GM18507 (cell line): ENCODE measurements at regions not wholly inside any gene's neighbourhood (a gene's known extent, or its start where the extent isn't known, plus 50 kb on each side); places are given as distances from the start of the nearest gene placed in this dataset.

Experiments
- DNase-seq: peaks from one replicate; pipeline ENCODE4 v3.0.0; 2011; ENCODE audit warnings: low read depth; ENCODE audit not compliant: insufficient read length; ENCODE audit errors: extremely low spot score
- FAIRE-seq: peaks from 2 replicates; lab custom pipeline; 2011; peaks lifted over from hg19 to GRCh38; lab: Jason Lieb, UNC

DNA sequence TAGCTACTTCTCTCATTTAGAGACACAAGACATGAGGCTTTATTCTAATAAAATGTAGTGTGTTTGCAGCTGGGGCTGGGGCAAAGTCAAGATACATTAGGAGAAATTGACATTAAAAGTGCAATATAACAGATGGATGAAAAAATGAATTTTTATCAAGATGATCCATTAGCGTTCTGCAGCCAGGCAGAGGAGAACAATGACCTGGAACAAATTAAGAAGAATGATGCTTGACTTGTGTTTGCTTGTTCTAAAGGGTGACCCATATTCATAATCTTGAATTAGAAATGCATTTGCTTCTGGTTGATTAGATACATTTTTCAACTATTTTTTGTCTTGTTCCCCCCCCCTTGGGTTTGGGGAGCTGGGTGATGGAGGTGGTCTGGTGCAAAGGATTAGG, 439.5 kb upstream of the BOD1L1 start:
- no peak for DNase-seq
- no peak for FAIRE-seq

DNA sequence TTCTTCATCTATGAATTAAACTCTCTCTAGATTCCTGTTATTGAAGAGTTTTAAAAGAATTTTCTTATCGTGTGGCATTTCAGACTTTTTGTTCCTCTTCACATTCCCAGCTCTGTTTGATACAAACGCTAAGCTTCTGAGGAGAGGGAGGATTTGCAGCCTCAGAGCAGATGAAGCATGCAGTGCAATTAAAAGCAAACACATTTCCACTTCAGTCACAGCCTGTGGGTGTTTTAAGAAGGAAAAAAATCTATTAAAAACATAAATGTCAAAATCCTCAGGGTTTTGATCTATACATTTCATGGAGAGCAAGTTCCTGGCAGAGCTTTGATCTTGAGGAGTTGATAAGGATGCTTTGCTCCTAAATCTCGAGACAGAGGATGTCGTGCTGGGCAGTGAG, 442.4 kb upstream of the BOD1L1 start:
- FAIRE-seq (no peak), DNase-seq (no peak)

DNA sequence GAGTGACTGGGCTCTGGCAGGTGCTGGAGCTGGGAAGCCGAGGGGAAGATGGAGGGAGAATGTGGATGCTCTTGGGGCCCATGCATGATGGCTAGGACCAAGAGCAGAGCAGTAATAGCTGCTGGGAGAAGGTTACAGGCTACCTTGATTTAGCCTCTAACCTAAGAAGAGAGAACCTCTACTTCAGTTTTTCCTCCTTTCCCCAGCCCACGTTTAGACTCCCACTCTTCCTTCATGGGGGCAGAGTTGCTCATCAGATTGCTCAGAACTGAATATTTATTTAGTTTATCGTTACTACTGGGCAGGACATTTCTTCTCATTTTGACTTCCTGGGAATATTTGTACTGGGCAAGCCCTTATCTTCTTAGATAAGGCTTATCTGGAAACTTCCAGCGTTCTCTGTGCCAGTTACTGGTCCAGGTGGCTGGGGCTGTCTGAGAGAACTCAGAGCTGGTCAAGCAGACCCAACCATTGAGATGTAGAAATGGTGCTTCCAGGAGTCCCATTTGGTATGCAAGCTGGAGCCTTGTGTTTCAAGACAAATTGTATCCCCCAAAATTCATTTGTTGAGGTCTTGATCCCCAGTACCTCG, 442.9 kb upstream of the BOD1L1 start:
- FAIRE-seq (no peak), DNase-seq (no peak)

DNA sequence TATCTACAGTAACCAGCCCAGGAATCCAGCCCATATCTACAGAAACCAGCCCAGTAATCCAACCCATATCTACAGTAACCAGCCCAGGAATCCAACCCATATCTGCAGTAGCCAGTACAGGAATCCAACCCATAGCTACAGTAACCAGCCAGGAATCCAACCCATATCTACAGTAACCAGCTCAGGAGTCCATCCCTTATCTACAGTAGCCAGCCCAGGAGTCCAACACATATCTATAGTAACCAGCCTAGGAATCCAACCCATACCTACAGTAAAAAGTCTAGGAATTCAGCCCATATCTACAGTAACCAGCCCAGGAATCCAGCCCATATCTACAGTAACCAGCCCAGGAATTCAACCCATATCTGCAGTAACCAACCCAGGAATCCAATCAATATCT, 445.0 kb upstream of the BOD1L1 start:
- no peak for FAIRE-seq

DNA sequence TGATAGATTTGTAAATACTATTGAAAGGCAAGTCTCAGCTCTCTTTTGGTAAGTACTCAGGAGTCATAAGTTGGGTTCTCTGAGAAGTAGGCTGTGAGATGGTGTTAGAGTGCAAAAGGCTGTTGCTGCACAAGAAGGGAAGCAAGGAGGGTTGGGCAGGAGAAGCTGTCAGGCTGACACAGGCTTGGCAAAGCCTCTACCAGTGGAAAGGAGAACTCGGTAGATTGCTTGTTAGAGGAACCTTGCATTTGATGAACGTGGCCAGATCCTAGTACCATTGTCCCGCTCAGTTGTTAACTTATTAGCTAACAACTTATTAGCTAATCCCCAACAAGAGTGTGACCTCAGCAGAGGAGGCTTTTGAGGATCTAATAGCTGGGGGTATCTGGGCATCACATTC, 449.3 kb upstream of the BOD1L1 start:
- DNase-seq (no peak), FAIRE-seq (no peak)

More for the DNA sequence above, 445.0 kb upstream of the BOD1L1 start:
- DNase-seq = no peak

DNA sequence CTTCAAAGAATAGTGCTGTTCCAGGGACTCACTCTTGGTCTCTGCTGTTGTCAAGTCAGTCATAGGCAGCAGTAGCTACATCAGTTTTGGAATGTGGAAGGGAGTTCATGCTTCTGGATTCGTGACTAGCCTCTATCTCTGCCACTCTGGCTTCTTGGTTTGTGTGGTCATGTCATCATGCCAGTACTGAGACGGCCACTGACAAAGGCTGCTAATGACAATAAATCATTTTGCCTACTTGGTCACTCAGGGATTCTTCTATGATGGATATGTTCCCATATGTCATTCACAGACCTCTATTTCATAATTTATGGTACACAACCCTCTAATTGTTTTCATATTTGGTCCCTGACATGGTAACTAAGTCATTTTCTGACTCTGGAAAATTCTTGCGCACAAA, 450.8 kb upstream of the BOD1L1 start:
- FAIRE-seq = no peak
- no peak for DNase-seq

DNA sequence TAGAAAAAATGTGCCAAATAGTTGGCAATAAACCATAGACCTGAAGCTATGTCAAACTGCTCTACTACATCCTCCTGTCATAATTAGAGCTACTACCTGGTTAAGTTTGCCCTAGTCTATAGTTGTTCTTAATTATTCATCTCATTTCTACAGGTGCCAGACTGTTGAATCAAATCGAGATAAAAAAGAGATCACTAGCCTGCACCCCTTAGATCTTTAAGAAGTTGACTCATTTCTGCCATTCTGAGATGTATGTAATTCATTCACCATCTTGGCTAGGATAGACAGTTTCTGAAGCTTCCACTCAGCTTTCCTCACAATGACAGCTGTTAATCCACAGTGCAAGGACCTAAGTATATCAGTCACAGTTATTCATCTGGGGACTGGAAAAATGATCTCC, 452.1 kb upstream of the BOD1L1 start:
- FAIRE-seq (no peak), DNase-seq (no peak)

DNA sequence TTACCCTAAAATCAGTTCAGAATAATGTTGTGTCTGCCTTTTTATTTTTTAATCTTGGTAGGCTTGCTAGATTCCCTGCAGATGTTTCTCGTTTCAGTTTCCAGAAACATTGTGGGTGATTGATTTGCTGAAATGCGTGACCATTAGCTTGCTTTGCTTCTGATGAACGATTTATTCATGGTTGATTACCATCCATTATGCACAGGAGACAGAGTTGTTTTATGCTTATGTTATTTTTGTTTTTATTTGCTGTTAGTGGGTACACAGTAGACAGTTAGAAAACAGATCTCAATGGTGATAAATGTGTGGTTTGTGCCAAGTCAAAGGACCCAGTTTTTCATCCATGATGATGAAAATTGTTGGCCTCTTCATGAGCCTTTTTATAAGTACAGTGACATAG, 455.6 kb upstream of the BOD1L1 start:
- no peak for DNase-seq
- FAIRE-seq = no peak

DNA sequence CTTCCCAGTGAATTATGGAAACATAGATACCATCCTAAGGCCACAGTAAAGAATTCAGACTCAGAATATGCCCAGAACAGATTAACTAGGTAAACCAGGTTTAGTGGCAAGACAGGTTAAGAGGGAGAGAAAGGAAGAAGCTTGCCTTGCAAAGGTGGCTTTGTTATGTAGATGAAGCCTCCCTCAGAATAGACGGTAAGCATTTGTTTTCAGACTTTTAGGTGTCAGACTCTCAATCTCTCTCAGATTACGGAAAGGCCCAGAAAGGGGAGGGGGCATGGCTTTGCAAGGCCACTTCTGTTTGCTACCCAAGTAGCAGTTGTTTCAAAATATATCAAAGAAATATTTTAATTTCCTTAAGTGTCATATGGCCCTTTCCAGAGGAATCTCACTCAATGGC, 457.1 kb upstream of the BOD1L1 start:
- FAIRE-seq = no peak
- no peak for DNase-seq

DNA sequence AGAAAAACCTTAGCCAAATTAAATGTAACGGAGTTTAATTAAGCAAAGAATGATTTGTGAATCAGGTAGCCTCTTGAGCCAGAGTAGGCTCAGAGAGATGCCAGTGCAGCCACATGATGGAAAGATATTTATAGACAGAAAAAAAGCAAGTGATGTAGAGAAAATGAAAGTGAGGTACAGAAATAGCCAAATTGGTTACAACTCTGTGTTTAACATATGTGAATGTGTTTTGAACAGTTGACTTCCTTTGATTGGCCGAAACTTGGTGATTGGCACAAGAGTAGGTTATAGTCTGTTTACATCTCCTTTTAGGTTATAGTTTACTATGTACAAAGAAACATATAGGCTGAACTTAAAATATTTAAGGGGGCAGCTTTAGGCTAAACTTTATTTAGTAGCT, 459.9 kb upstream of the BOD1L1 start:
- FAIRE-seq (no peak), DNase-seq (no peak)

DNA sequence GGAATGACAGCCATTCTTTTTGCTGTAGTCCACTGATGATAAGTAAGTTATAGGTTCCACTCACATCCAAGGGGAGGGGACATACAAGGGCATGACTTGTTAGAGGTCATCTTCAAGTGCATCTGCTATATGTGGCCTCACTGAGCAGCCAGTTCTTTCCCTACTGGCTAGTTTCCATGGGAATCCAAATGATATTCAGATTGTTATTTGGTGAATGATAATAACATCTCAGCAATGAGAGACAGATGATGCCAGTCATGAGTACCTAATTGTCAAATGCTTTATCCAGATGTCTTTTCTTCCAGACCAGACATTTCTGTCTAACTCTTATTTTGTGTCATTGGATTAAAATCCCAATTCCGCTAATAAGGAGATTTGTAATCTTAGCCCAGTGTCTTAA, 460.4 kb upstream of the BOD1L1 start:
- DNase-seq (no peak), FAIRE-seq (no peak)

DNA sequence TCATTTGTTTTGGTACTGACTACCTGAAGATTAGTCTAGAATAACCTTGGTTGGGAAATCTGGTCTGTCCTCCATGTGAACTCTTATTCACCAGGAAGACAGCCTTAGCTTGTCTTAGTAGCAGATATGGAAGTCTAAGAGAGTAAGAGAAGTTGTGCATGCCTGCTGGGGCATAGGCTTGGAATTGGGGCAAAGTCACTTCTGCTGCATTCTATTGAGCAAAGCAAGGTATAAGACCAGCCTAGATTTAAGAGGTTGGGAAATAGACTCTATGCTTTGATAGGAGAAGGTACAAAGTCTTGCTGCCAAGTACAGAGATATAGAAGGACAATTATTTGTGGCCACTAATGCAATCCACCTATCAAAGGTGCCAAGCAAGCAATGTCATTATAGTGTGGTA, 464.0 kb upstream of the BOD1L1 start:
- FAIRE-seq (no peak), DNase-seq (no peak)

DNA sequence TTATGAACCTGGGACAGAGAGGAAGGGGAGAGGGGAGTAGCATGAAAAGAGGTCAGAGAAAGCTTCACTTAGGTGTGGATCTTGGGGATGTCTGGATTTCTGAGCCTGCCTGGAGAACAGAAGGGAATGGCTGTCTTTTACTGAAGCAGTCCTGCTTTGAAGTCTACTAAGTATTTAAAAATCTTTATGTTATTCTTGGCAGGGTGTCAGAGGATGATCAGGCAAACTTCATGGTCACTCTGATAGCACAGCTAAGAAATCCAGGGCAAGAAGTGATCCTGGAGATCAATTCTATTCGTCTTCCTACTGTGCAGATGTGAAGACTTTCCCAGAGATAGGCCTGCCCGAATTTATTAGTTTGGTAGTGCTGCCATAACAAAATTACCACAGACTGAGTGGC, 464.4 kb upstream of the BOD1L1 start:
- DNase-seq (no peak), FAIRE-seq (no peak)

DNA sequence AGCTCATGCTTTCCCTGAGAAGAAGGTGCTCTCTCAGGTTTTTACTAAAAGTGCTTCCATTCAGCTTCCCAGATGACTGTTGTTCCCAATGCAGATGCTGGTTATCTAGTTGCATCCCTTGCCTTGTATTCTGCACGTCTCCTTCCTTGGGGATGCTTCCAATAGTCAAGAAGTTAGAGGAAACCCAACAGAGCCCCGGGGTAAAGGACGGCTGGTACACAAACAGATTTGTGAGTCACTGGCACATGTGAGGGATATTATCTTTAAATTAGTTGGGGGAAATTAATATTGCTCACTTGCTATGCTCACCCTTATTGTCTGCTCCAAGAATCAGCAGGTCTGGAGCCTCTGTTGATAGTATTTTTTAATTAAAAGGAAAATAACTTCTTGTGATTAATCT, 465.2 kb upstream of the BOD1L1 start:
- FAIRE-seq (no peak), DNase-seq (no peak)

DNA sequence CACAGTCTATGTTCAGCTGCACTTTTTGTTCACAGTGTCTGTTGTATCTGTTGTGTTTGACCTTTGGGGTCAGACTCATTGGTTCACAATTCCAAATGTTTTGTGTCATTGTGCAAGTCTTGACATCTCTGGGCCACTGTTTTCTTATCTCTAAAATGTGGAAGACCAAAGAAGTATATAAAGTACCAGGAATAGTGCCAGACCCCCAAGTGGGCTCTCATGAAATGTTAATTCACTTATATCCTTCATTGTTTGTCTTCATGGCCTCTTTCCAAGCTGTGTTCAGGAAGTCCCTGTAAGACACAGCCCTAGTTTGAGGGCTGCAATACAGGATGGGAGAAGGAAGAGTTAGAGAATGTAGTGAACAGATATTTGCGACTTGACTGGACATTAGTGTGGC, 468.3 kb upstream of the BOD1L1 start:
- no peak for DNase-seq
- FAIRE-seq = no peak

DNA sequence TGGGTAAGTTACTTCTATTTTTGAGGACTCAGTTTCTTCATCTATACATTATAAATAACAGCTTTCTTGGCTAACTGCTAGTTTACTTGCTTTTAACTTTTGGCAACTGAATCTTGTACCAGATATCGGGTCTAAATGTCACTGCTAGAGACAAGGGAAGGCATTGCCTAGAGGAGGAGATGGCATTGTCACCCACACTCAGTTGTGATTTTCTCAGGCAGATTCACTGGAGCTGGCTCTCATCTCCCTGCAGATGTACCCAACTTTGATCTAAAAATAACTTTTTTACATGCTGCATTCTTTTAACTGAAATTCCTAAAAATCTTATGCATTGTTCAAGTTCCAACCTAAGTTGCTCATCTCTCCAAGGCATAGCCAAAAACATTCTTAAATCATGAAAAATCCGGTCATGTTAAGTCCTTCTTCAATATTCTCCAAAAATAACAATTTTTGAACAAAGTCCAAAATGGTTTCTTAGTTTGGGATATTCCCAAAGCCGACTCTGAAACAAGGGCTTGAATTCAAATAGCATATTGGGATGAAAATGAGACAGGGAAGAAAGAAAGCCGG, 469.0 kb upstream of the BOD1L1 start:
- FAIRE-seq = no peak
- no peak for DNase-seq

DNA sequence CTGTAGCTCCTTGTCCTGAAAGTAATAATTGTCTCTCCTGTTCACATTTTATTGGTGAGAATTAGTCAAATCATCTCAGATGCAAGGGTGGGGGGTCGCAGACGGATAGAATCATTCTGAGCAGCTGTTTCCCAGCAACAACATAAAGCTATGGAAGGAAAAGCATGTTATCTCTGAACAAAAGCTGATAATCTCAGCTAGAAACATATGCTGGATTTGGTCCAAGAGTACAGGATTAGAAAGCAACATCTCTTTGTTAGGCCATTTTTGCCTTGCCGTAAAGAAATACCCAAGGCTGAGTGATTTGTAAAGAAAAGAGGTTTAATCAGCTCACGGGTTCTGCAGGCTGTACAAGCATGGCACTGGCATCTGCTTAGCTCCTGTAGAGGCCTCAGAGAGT, 472.8 kb upstream of the BOD1L1 start:
- DNase-seq = no peak
- no peak for FAIRE-seq

DNA sequence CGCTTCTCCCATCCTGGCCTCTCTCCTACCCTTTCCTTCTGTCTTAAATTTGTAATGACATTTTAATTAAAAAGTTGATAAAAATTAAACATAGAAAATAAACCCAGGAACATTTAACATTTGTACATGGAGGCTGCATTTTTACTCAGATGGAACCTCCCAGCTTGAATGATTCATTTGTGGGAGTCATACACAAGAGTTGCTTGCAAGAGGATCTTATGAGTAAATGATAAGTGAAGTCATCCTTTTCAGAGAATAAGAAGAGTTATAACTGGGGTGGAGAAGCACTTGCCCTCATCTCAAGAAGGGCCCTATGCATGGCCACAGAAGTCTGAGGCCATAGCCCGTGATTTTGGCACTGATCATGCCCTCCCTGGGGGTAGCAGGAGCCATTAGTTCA, 482.9 kb upstream of the BOD1L1 start:
- DNase-seq = no peak
- FAIRE-seq = no peak

DNA sequence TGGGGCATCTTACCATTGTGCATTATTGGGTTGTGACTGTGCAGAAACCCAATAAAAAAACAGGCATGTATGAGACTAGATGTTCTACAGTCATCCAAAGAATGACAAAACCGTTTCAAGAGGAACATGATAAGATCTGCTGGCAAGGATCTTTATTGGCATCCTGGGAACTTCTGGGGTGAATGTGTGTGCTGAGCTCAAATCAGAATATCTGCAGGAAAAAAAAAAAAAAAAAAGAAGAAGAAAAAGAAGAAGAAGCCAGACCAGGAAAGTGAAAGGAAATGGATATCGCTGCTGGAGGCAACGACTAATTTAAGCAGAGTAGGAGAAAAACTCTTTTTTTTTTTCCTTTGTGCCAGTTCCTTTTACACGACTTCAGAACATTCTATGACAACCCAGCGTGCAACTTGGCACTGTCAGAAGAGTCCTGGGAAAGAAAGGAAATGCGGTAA, 484.2 kb upstream of the BOD1L1 start:
- no peak for FAIRE-seq
- no peak for DNase-seq

DNA sequence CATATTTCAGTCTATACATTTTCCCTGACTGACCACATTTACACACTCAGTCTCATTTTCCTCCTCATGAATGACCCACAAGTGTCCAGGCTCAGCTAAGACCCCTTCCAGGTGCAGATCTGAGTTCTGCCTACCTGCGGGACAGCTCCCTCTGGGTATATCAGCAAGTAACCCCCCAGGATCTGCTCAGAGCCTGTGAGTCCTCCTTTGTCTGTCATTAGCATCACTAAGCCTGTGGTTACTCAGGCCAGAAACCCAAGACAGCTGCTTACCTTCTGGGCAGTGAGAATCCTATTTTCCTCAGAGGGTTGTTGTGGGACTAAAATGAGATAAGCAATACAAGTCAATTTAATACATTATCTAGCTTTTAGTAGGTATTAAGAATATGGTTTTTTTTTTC, 487.6 kb upstream of the BOD1L1 start:
- no peak for FAIRE-seq
- DNase-seq = no peak

DNA sequence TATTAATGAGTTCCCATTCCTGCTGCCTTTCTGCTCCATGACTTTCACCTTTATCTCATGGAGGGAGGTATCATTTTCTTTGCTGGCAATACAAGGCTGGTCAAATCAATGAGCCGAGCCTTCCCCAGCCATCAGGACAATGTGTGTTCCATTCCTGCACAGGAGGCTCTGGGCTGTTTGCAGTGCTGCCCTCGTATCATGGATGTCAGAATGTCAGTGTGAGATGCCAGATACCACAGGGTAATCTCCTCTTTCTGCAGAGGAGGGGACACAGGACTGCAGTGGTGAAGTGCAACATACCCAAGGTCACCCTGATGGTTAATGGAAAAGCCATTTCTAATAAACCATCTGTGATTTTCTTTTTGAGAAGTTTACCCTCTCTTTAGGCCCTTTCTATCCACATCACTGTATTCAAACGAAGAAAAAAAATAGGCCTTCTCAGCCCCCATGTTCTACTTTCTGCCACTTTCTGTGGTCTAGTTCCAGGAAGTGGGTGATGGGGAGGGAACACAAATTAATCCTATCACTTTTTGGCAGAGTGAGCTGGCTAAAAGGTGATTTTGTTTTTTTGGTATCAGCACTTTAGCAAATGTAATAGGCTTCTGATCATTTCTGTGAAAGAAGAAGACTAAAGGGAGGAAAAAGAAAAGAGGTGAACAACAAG, 490.2 kb upstream of the BOD1L1 start:
- DNase-seq (no peak), FAIRE-seq (no peak)
